ENCODE measurements at regions not wholly inside any gene's neighbourhood (a gene's known extent, or its start where the extent isn't known, plus 50 kb on each side); places are given as distances from the start of the nearest gene placed in this dataset.

DNA sequence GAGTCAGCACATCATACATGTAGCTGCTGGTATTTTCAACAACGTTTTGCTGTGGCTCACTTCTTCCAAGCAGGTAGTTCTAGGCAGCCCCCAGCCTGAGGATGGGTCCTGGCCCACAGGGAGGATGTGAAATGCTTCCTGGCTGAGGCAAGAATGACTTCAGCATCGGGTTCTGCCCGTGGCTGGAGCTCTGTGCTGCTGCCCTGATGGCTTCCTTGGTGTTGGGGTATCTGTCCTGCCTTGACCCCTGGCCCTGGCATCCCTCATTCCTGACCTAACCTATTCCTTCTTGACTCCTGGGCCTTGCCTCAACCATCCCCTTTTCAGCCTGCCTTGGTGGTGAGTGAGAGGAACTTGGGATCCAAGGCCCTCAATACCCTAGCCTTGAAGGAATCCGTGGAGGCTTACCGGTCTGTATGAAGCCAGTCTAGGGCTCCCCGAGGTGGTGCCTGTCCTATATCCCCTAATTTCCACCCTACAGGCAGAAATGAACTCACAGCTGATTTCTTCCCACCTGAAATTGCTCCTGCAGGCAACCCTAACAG, 300.6 kb downstream of the TLE3 start:
- TF ChIP-seq EP300 (IDR thresholded peaks at IDR 0.05; ENCODE audit: borderline replicate concordance) (no peak), CEBPB (IDR thresholded peaks at IDR 0.05) (no peak), CREB1 (IDR thresholded peaks at IDR 0.05; ENCODE audit: low read depth) (no peak), TAF1 (IDR thresholded peaks at IDR 0.05; ENCODE audit: low read depth) (no peak), FOXM1 (IDR thresholded peaks at IDR 0.05; ENCODE audit: borderline replicate concordance, low read depth) (no peak), TEAD4 (IDR thresholded peaks at IDR 0.05) (no peak), NFIC (IDR thresholded peaks at IDR 0.05) (no peak), EGR1 (IDR thresholded peaks at IDR 0.05) (no peak), YY1 (IDR thresholded peaks at IDR 0.05; ENCODE audit: low read depth) (no peak), RAD21 (IDR thresholded peaks at IDR 0.05; ENCODE audit: low read depth) (no peak)
- TF ChIP-seq, protein P1, sequence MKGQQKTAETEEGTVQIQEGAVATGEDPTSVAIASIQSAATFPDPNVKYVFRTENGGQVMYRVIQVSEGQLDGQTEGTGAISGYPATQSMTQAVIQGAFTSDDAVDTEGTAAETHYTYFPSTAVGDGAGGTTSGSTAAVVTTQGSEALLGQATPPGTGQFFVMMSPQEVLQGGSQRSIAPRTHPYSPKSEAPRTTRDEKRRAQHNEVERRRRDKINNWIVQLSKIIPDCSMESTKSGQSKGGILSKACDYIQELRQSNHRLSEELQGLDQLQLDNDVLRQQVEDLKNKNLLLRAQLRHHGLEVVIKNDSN (IDR thresholded peaks at IDR 0.05): no peak
- TF ChIP-seq, protein P2, sequence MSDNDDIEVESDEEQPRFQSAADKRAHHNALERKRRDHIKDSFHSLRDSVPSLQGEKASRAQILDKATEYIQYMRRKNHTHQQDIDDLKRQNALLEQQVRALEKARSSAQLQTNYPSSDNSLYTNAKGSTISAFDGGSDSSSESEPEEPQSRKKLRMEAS (IDR thresholded peaks at IDR 0.05): no peak
- TF ChIP-seq, protein P3, sequence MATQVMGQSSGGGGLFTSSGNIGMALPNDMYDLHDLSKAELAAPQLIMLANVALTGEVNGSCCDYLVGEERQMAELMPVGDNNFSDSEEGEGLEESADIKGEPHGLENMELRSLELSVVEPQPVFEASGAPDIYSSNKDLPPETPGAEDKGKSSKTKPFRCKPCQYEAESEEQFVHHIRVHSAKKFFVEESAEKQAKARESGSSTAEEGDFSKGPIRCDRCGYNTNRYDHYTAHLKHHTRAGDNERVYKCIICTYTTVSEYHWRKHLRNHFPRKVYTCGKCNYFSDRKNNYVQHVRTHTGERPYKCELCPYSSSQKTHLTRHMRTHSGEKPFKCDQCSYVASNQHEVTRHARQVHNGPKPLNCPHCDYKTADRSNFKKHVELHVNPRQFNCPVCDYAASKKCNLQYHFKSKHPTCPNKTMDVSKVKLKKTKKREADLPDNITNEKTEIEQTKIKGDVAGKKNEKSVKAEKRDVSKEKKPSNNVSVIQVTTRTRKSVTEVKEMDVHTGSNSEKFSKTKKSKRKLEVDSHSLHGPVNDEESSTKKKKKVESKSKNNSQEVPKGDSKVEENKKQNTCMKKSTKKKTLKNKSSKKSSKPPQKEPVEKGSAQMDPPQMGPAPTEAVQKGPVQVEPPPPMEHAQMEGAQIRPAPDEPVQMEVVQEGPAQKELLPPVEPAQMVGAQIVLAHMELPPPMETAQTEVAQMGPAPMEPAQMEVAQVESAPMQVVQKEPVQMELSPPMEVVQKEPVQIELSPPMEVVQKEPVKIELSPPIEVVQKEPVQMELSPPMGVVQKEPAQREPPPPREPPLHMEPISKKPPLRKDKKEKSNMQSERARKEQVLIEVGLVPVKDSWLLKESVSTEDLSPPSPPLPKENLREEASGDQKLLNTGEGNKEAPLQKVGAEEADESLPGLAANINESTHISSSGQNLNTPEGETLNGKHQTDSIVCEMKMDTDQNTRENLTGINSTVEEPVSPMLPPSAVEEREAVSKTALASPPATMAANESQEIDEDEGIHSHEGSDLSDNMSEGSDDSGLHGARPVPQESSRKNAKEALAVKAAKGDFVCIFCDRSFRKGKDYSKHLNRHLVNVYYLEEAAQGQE (IDR thresholded peaks at IDR 0.05; ENCODE audit: low read depth): no peak

DNA sequence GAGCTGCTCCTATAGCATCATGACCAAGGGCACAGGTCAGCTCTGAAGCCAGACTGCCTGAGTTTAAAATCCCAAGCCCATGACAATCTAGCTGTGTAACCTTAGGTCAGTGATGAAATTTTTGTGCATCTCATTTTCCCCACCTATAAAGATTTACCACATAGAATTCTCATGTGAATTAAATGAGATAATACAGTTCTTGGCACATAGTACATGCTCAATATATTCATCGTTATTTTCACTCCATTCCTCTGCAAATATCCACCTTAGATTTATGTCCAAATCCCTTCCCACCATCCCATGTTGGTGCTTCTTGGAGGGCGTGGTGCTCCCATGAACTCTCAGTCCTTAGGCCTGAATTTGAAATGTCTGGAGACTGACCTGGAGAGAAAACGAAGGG, 300.1 kb downstream of the TLE3 start:
- TF ChIP-seq TEAD4 (IDR thresholded peaks at IDR 0.05) (no peak), CREB1 (IDR thresholded peaks at IDR 0.05; ENCODE audit: low read depth) (no peak), RAD21 (IDR thresholded peaks at IDR 0.05; ENCODE audit: low read depth) (no peak), EGR1 (IDR thresholded peaks at IDR 0.05) (no peak), TAF1 (IDR thresholded peaks at IDR 0.05; ENCODE audit: low read depth) (no peak), ZBTB7A (IDR thresholded peaks at IDR 0.05; ENCODE audit: low read depth) (no peak), CEBPB (IDR thresholded peaks at IDR 0.05) (no peak), FOXM1 (IDR thresholded peaks at IDR 0.05; ENCODE audit: borderline replicate concordance, low read depth) (no peak), YY1 (IDR thresholded peaks at IDR 0.05; ENCODE audit: low read depth) (no peak), TCF12 (IDR thresholded peaks at IDR 0.05; ENCODE audit: low read depth) (no peak), NFIC (IDR thresholded peaks at IDR 0.05) (no peak), EP300 (IDR thresholded peaks at IDR 0.05; ENCODE audit: borderline replicate concordance) (no peak)
- TF ChIP-seq, protein P1 (IDR thresholded peaks at IDR 0.05): no peak
- TF ChIP-seq, protein P3 (IDR thresholded peaks at IDR 0.05; ENCODE audit: low read depth): no peak
- TF ChIP-seq, protein P2 (IDR thresholded peaks at IDR 0.05): no peak

DNA sequence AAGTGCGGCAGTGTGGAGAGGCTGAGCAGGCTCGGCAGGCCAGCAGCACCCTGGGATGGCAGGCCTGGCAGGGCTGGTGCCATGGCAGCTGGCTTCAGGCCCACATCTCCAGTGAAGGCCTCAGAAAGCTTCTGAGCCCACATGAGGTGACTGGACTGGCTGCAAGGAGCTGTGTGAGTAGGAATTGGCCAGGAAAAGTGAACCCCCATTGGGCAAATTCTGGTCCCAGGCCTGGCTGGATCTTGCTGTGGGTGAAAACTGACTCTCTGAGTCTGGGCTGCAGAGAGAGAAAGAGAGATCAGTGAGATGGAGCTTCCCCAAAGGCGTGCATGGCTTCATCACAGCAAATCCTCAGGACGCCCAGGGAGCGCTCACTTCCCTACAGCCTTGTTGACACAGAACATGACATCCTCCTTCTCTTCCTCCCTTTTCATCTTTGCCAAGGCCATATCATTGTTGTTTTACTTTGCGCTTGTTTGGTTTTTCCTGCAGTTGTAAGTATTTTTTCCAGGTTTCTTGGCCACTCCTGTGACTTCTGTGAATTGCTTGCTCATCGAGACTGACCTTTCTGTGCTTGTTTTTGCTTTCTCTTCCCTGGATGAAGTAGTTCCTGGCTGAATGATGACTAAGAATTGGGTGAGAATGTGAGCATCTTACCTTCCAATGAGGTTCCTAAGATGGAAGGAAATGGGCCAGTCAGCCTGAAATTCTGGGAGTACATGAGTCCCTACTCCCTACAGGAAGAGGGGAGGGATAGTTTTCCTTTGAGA, 299.1 kb downstream of the TLE3 start:
- TF ChIP-seq YY1 (IDR thresholded peaks at IDR 0.05; ENCODE audit: low read depth): no peak
- TF ChIP-seq TCF12 (IDR thresholded peaks at IDR 0.05; ENCODE audit: low read depth): no peak
- no peak for TF ChIP-seq FOXM1 (IDR thresholded peaks at IDR 0.05; ENCODE audit: borderline replicate concordance, low read depth)
- TF ChIP-seq RAD21 (IDR thresholded peaks at IDR 0.05; ENCODE audit: low read depth): no peak
- TF ChIP-seq CEBPB (IDR thresholded peaks at IDR 0.05): no peak
- TF ChIP-seq ZBTB7A (IDR thresholded peaks at IDR 0.05; ENCODE audit: low read depth): no peak
- no peak for TF ChIP-seq NFIC (IDR thresholded peaks at IDR 0.05)
- no peak for TF ChIP-seq EGR1 (IDR thresholded peaks at IDR 0.05)
- no peak for TF ChIP-seq CREB1 (IDR thresholded peaks at IDR 0.05; ENCODE audit: low read depth)
- TF ChIP-seq, protein P1 (IDR thresholded peaks at IDR 0.05): no peak
- TF ChIP-seq TEAD4 (IDR thresholded peaks at IDR 0.05): no peak
- TF ChIP-seq, protein P2 (IDR thresholded peaks at IDR 0.05): no peak
- no peak for TF ChIP-seq TAF1 (IDR thresholded peaks at IDR 0.05; ENCODE audit: low read depth)
- TF ChIP-seq, protein P3 (IDR thresholded peaks at IDR 0.05; ENCODE audit: low read depth): no peak
- no peak for TF ChIP-seq EP300 (IDR thresholded peaks at IDR 0.05; ENCODE audit: borderline replicate concordance)

Data from Ishikawa (cell line).